IMR-90 (cell line): ENCODE measurements at regions not wholly inside any gene's neighbourhood (a gene's known extent, or its start where the extent isn't known, plus 50 kb on each side); places are given as distances from the start of the nearest gene placed in this dataset.

Experiments
- ATAC-seq: fragments of 200-7000 bp; cut with Tn5 transposase; 2 replicates; pipeline ENCODE4 v1.9.1; 2020; ENCODE audit warnings: low read depth, mild to moderate bottlenecking, moderate library complexity
- BruUV-seq: library from RNA; stranded (reverse); fragments of 400-500 nt; replicated peaks from 2 replicates; lab custom pipeline; 2021; lab: Mats Ljungman, UMichigan
- CTCF ChIA-PET: fragments of 300-600 bp; formaldehyde crosslinking; extraction: SDS; loops from one replicate; lab custom pipeline; 2021; ENCODE audit warnings: antibody characterized with exemption; lab: Yijun Ruan, JAX
- POLR2A ChIA-PET: fragments of 300-600 bp; sonication (Branson Sonifier 250); formaldehyde crosslinking; loops from one replicate; lab custom pipeline; 2022; ENCODE audit warnings: antibody characterized with exemption; ENCODE audit not compliant: unreplicated experiment; lab: Charles Lee
- DNase-seq: peaks from one replicate; pipeline ENCODE4 v3.0.0; 2013
- H2AFZ ChIP-seq: replicated peaks from 2 replicates; pipeline ENCODE3; 2013; ENCODE audit warnings: low read length, mild to moderate bottlenecking; ENCODE audit not compliant: poor library complexity
- H2AK5ac ChIP-seq: 2 replicates; pipeline ENCODE4 v1.6.1; 2013; ENCODE audit warnings: low read depth, low read length, inconsistent platforms
- H2AK9ac ChIP-seq: replicated peaks from 2 replicates; pipeline ENCODE3; 2013; ENCODE audit warnings: mild to moderate bottlenecking, low read depth, low read length, moderate library complexity; ENCODE audit not compliant: poor library complexity
- H2BK120ac ChIP-seq: 2 replicates; pipeline ENCODE4 v1.6.1; 2013; ENCODE audit warnings: low read depth, low read length, inconsistent platforms
- H2BK15ac ChIP-seq: 3 replicates; pipeline ENCODE4 v1.6.1; 2013; ENCODE audit warnings: low read depth, low read length, inconsistent platforms
- H2BK20ac ChIP-seq: 2 replicates; pipeline ENCODE4 v1.6.1; 2013; ENCODE audit warnings: low read depth, mild to moderate bottlenecking, inconsistent platforms, low read length, moderate library complexity
- H2BK5ac ChIP-seq: 2 replicates; pipeline ENCODE4 v1.6.1; 2013; ENCODE audit warnings: mild to moderate bottlenecking, low read depth, low read length, inconsistent platforms; ENCODE audit not compliant: poor library complexity, severe bottlenecking
- H3K14ac ChIP-seq: replicated peaks from 2 replicates; pipeline ENCODE4 v1.6.1; 2013; ENCODE audit warnings: low read depth, low read length, inconsistent platforms
- H3K18ac ChIP-seq: 2 replicates; pipeline ENCODE4 v1.6.1; 2013; ENCODE audit warnings: low read depth, low read length, control low read depth
- H3K23ac ChIP-seq: 2 replicates; pipeline ENCODE4 v1.6.1; 2013; ENCODE audit warnings: low read depth, low read length, inconsistent platforms
- H3K27ac ChIP-seq: 2 replicates; pipeline ENCODE4 v1.5.1; 2013; ENCODE audit warnings: mild to moderate bottlenecking, control low read depth, low read length; ENCODE audit not compliant: insufficient read depth
- H3K27me3 ChIP-seq: 2 replicates; pipeline ENCODE4 v1.6.1; 2013; ENCODE audit warnings: low read length; ENCODE audit not compliant: control insufficient read depth, insufficient read depth
- H3K36me3 ChIP-seq: 2 replicates; pipeline ENCODE4 v1.6.1; 2013; ENCODE audit warnings: low read length, mixed read lengths; ENCODE audit not compliant: control insufficient read depth, insufficient read depth
- H3K4ac ChIP-seq: 2 replicates; pipeline ENCODE4 v1.6.1; 2013; ENCODE audit warnings: low read depth, low read length, inconsistent platforms
- H3K4me1 ChIP-seq: 2 replicates; pipeline ENCODE4 v1.6.1; 2013; ENCODE audit warnings: low read length, mixed read lengths; ENCODE audit not compliant: control insufficient read depth, insufficient read depth
- H3K4me2 ChIP-seq: 2 replicates; pipeline ENCODE4 v1.6.1; 2013; ENCODE audit warnings: low read depth, mild to moderate bottlenecking, control low read depth, low read length, moderate library complexity
- H3K4me3 ChIP-seq: 2 replicates; pipeline ENCODE4 v1.5.1; 2013; ENCODE audit warnings: low read depth, mild to moderate bottlenecking, control low read depth, low read length, moderate library complexity; ENCODE audit not compliant: insufficient read depth
- H3K56ac ChIP-seq: 2 replicates; pipeline ENCODE4 v1.6.1; 2013; ENCODE audit warnings: low read length, inconsistent platforms; ENCODE audit not compliant: insufficient read depth; ENCODE audit errors: extremely low read depth
- H3K79me1 ChIP-seq, 2 experiments: 2 replicates each; pipeline ENCODE4 v1.6.1; 2013; ENCODE audit warnings: low read length in 2 of 2, inconsistent platforms in 1 of 2, low read depth in 1 of 2
- H3K9ac ChIP-seq: 2 replicates; pipeline ENCODE4 v1.6.1; 2013; ENCODE audit warnings: low read depth, low read length, control low read depth
- H3K9me1 ChIP-seq: 2 replicates; pipeline ENCODE4 v1.6.1; 2013; ENCODE audit warnings: low read length, inconsistent platforms; ENCODE audit not compliant: insufficient read depth
- H3K9me3 ChIP-seq: 2 replicates; pipeline ENCODE4 v1.6.1; 2013; ENCODE audit warnings: low read length; ENCODE audit not compliant: control insufficient read depth, insufficient read depth
- H4K20me1 ChIP-seq: 2 replicates; pipeline ENCODE4 v1.6.1; 2013; ENCODE audit warnings: low read length, inconsistent platforms; ENCODE audit not compliant: insufficient read depth
- H4K5ac ChIP-seq: 2 replicates; pipeline ENCODE4 v1.6.1; 2013; ENCODE audit warnings: mild to moderate bottlenecking, low read depth, low read length, control low read depth
- H4K8ac ChIP-seq, 2 experiments: 2 replicates each; pipeline ENCODE4 v1.6.1; 2013; ENCODE audit warnings: low read depth in 2 of 2, low read length in 2 of 2, control low read depth in 1 of 2, inconsistent platforms in 1 of 2
- H4K91ac ChIP-seq: 2 replicates; pipeline ENCODE4 v1.6.1; 2013; ENCODE audit warnings: low read depth, low read length, inconsistent platforms; ENCODE audit not compliant: insufficient read depth
- CEBPB ChIP-seq: IDR thresholded peaks from 2 replicates; pipeline ENCODE4 v1.6.1; 2012; ENCODE audit warnings: low read depth, low read length, improper control_type of control experiment
- CHD1 ChIP-seq: IDR thresholded peaks from 2 replicates; pipeline ENCODE4 v1.6.1; 2012; ENCODE audit warnings: low read depth, low read length, improper control_type of control experiment
- FOS ChIP-seq: fragments of 150-350 bp; IDR thresholded peaks from 2 replicates; pipeline ENCODE4 v1.6.1; 2016; ENCODE audit warnings: low read depth, low read length
- MXI1 ChIP-seq: IDR thresholded peaks from 2 replicates; pipeline ENCODE4 v1.6.1; 2012; ENCODE audit warnings: low read depth, mild to moderate bottlenecking, low read length, moderate library complexity, borderline replicate concordance
- POLR2A ChIP-seq: IDR thresholded peaks from 2 replicates; pipeline ENCODE4 v1.6.1; 2012; ENCODE audit warnings: mild to moderate bottlenecking, low read depth, low read length
- RAD21 ChIP-seq: IDR thresholded peaks from 2 replicates; pipeline ENCODE4 v1.6.1; 2012; ENCODE audit warnings: low read length, improper control_type of control experiment
- RCOR1 ChIP-seq: IDR thresholded peaks from 2 replicates; pipeline ENCODE4 v1.6.1; 2012; ENCODE audit warnings: mild to moderate bottlenecking, low read length, improper control_type of control experiment; ENCODE audit not compliant: insufficient replicate concordance
- RFX5 ChIP-seq: IDR thresholded peaks from 2 replicates; pipeline ENCODE4 v1.8.0; 2012; ENCODE audit warnings: low read depth, mild to moderate bottlenecking, low read length, moderate library complexity
- WGBS, 2 experiments: methylation state at CpG; one replicate each; pipeline versions ENCODE4 v1.1.5 to v1.1.7; 2013; ENCODE audit warnings: missing lambda C conversion rate in 2 of 2; ENCODE audit not compliant: insufficient read length in 1 of 2; ENCODE audit errors: extremely low coverage in 2 of 2; 5-methylcytosine and 5-hydroxymethylcytosine counted together
- dilution Hi-C: fragments of 300-500 bp; cut with HindIII; formaldehyde crosslinking; loops from one replicate; pipeline ENCODE4 v1.14.3; 2018; ENCODE audit warnings: low sequenced_read_pairs; ENCODE audit not compliant: unreplicated experiment
- in situ Hi-C: fragments of 300-500 bp; cut with MboI; formaldehyde crosslinking; loops from 3 replicates; pipeline ENCODE4 v1.14.3; 2019; ENCODE audit warnings: low sequenced_read_pairs, inconsistent platforms, mixed read lengths
- intact Hi-C: fragments of 100-400 bp; cut with micrococcal nuclease; formaldehyde crosslinking; loops from 2 replicates; pipeline ENCODE4 v1.10.0; 2022
- TF ChIP-seq, protein P1 (sequence below): conservative IDR thresholded peaks from 2 replicates; pipeline ENCODE4 v1.5.1; 2012; ENCODE audit warnings: mild to moderate bottlenecking, low read depth, low read length, improper control_type of control experiment

GRCh38 chr2:160838147-160838546 lies 322.1 kb upstream of the TANK start:
- H3K14ac ChIP-seq: peak overlapping the region; percentile 38; the same call in 1 of the 2 replicates
- ATAC-seq (no peak), DNase-seq (no peak)
- H4K20me1 ChIP-seq: no peaks in the 10 kb centered on the region
- peaks cover 5% of the 10 kb centered on the region for H3K4me1 ChIP-seq
- no peak for TF ChIP-seq POLR2A
- no peak for TF ChIP-seq RAD21
- no peak for TF ChIP-seq CHD1
- TF ChIP-seq RCOR1: no peak
- TF ChIP-seq, protein P1, sequence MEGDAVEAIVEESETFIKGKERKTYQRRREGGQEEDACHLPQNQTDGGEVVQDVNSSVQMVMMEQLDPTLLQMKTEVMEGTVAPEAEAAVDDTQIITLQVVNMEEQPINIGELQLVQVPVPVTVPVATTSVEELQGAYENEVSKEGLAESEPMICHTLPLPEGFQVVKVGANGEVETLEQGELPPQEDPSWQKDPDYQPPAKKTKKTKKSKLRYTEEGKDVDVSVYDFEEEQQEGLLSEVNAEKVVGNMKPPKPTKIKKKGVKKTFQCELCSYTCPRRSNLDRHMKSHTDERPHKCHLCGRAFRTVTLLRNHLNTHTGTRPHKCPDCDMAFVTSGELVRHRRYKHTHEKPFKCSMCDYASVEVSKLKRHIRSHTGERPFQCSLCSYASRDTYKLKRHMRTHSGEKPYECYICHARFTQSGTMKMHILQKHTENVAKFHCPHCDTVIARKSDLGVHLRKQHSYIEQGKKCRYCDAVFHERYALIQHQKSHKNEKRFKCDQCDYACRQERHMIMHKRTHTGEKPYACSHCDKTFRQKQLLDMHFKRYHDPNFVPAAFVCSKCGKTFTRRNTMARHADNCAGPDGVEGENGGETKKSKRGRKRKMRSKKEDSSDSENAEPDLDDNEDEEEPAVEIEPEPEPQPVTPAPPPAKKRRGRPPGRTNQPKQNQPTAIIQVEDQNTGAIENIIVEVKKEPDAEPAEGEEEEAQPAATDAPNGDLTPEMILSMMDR: no peak
- TF ChIP-seq MXI1: no peak
- no peak for TF ChIP-seq RFX5
- TF ChIP-seq CEBPB: no peak
- no peak for TF ChIP-seq FOS
- no peaks in the 10 kb centered on the region for H3K36me3 ChIP-seq
- dilution Hi-C loops (no loop called here), intact Hi-C loops (loop anchor here (5.0 kb wide), 4 partner anchors 171 to 566 kb away; partner anchors contain the start of gene RBMS1), in situ Hi-C loops (no loop called here)
- no peaks in the 10 kb centered on the region for H3K27me3 ChIP-seq
- H3K4me2 ChIP-seq: no peak overlapping the region
- peak overlapping the region in 1 of 2 experiments; percentile 64; a peak in 2 of 4 replicates for H4K8ac ChIP-seq
- H2BK5ac ChIP-seq: peak overlapping the region; percentile 90
- peak overlapping the region; percentile 76 for H2AK5ac ChIP-seq
- H3K4me3 ChIP-seq: no peak overlapping the region
- H2BK120ac ChIP-seq: peak overlapping the region; percentile 88
- BruUV-seq: no TSS peak
- peak overlapping the region; percentile 64 for H3K18ac ChIP-seq
- no peak overlapping the region for H2AK9ac ChIP-seq
- H3K4ac ChIP-seq: peak overlapping the region; percentile 79; the same call in 1 of the 2 replicates
- peak overlapping the region; percentile 84 for H2BK20ac ChIP-seq
- no peak overlapping the region for H2AFZ ChIP-seq
- POLR2A ChIA-PET: interaction anchor here (0.6 kb wide), 1 partner anchor 891 kb away, joined by 3 read pairs; no protein-coding TSS in a partner anchor
- H3K27ac ChIP-seq: no peak overlapping the region
- CTCF ChIA-PET: no interaction called here
- no CpG with 5 or more reads among the region's 1 CpG for WGBS, 2 experiments
- H3K23ac ChIP-seq: peak overlapping the region; percentile 52; the same call in 1 of the 2 replicates
- peak overlapping the region; percentile 7 for H4K91ac ChIP-seq
- H4K5ac ChIP-seq: peak overlapping the region; percentile 5; the same call in 1 of the 2 replicates
- H3K9me3 ChIP-seq: 0 out of 2 replicates have a peak, but pooled peaks cover 1% of the 10 kb centered on the region
- H2BK15ac ChIP-seq: peak overlapping the region; percentile 31
- no peaks in the 10 kb centered on the region for H3K79me1 ChIP-seq
- H3K9me1 ChIP-seq: peaks cover 2% of the 10 kb centered on the region; the same call in 1 of the 2 replicates
- H3K56ac ChIP-seq: no peak overlapping the region; the same call in 1 of the 2 replicates
- no peak overlapping the region for H3K9ac ChIP-seq
